ENCODE measurements at regions not wholly inside any gene's neighbourhood (a gene's known extent, or its start where the extent isn't known, plus 50 kb on each side); places are given as distances from the start of the nearest gene placed in this dataset.
A peak's percentile ranks its signal among the peaks of the same experiment; 100 is the strongest.

- DNase-seq (ENCODE audit: low read depth) = peak; percentile 19
- in situ Hi-C loops (cut with HindIII; ENCODE audit: low pct_unique_long_range_greater_than_20kb, low sequenced_read_pairs) = no loop called here
Measured at GRCh38 chr3:117927825-117928224, 1106.8 kb downstream of the IGSF11 start.

- in situ Hi-C loops (cut with HindIII; ENCODE audit: low pct_unique_long_range_greater_than_20kb, low sequenced_read_pairs) = no loop called here
- no peak for DNase-seq (ENCODE audit: low read depth)
Measured at GRCh38 chr3:117928836-117929235, 1105.8 kb downstream of the IGSF11 start.

- DNase-seq (ENCODE audit: low read depth) = no peak
Measured at GRCh38 chr3:117932441-117932840, 1102.2 kb downstream of the IGSF11 start.

GRCh38 chr3:117936159-117936558 lies 1098.5 kb downstream of the IGSF11 start:
- no peak for DNase-seq (ENCODE audit: low read depth)
- in situ Hi-C loops (cut with HindIII; ENCODE audit: low pct_unique_long_range_greater_than_20kb, low sequenced_read_pairs) = no loop called here

More at GRCh38 chr3:117932441-117932840, 1102.2 kb downstream of the IGSF11 start:
- in situ Hi-C loops (cut with HindIII; ENCODE audit: low pct_unique_long_range_greater_than_20kb, low sequenced_read_pairs) = no loop called here

GRCh38 chr3:117938974-117939373 lies 1095.7 kb downstream of the IGSF11 start:
- DNase-seq (ENCODE audit: low read depth) = no peak
- in situ Hi-C loops (cut with HindIII; ENCODE audit: low pct_unique_long_range_greater_than_20kb, low sequenced_read_pairs) = no loop called here

- DNase-seq (ENCODE audit: low read depth) = no peak
- in situ Hi-C loops (cut with HindIII; ENCODE audit: low pct_unique_long_range_greater_than_20kb, low sequenced_read_pairs) = no loop called here
Measured at GRCh38 chr3:117939425-117940027, 1095.1 kb downstream of the IGSF11 start.

GRCh38 chr3:117941015-117941414 lies 1093.6 kb downstream of the IGSF11 start:
- DNase-seq (ENCODE audit: low read depth) = no peak
- in situ Hi-C loops (cut with HindIII; ENCODE audit: low pct_unique_long_range_greater_than_20kb, low sequenced_read_pairs) = no loop called here

GRCh38 chr3:117941756-117942155 lies 1092.9 kb downstream of the IGSF11 start:
- no peak for DNase-seq (ENCODE audit: low read depth)
- in situ Hi-C loops (cut with HindIII; ENCODE audit: low pct_unique_long_range_greater_than_20kb, low sequenced_read_pairs) = no loop called here

- no peak for DNase-seq (ENCODE audit: low read depth)
- in situ Hi-C loops (cut with HindIII; ENCODE audit: low pct_unique_long_range_greater_than_20kb, low sequenced_read_pairs) = no loop called here
Measured at GRCh38 chr3:117954131-117954530, 1080.5 kb downstream of the IGSF11 start.

GRCh38 chr3:117955196-117955595 lies 1079.5 kb downstream of the IGSF11 start:
- DNase-seq (ENCODE audit: low read depth) = no peak
- in situ Hi-C loops (cut with HindIII; ENCODE audit: low pct_unique_long_range_greater_than_20kb, low sequenced_read_pairs) = no loop called here

- in situ Hi-C loops (cut with HindIII; ENCODE audit: low pct_unique_long_range_greater_than_20kb, low sequenced_read_pairs) = no loop called here
Measured at GRCh38 chr3:117958027-117958426, 1076.6 kb downstream of the IGSF11 start.

GRCh38 chr3:117962750-117963149 lies 1071.9 kb downstream of the IGSF11 start:
- in situ Hi-C loops (cut with HindIII; ENCODE audit: low pct_unique_long_range_greater_than_20kb, low sequenced_read_pairs) = no loop called here
- DNase-seq (ENCODE audit: low read depth) = no peak

More at GRCh38 chr3:117958027-117958426, 1076.6 kb downstream of the IGSF11 start:
- no peak for DNase-seq (ENCODE audit: low read depth)

- DNase-seq (ENCODE audit: low read depth) = no peak
- in situ Hi-C loops (cut with HindIII; ENCODE audit: low pct_unique_long_range_greater_than_20kb, low sequenced_read_pairs) = no loop called here
Measured at GRCh38 chr3:117963858-117964257, 1070.8 kb downstream of the IGSF11 start.

- in situ Hi-C loops (cut with HindIII; ENCODE audit: low pct_unique_long_range_greater_than_20kb, low sequenced_read_pairs) = no loop called here
- no peak for DNase-seq (ENCODE audit: low read depth)
Measured at GRCh38 chr3:117964814-117965213, 1069.8 kb downstream of the IGSF11 start.

GRCh38 chr3:117977504-117978228 lies 1057.0 kb downstream of the IGSF11 start:
- DNase-seq (ENCODE audit: low read depth) = no peak
- in situ Hi-C loops (cut with HindIII; ENCODE audit: low pct_unique_long_range_greater_than_20kb, low sequenced_read_pairs) = no loop called here

- DNase-seq (ENCODE audit: low read depth) = no peak
- in situ Hi-C loops (cut with HindIII; ENCODE audit: low pct_unique_long_range_greater_than_20kb, low sequenced_read_pairs) = no loop called here
Measured at GRCh38 chr3:117979466-117979865, 1055.2 kb downstream of the IGSF11 start.

- in situ Hi-C loops (cut with HindIII; ENCODE audit: low pct_unique_long_range_greater_than_20kb, low sequenced_read_pairs) = no loop called here
Measured at GRCh38 chr3:117987256-117987655, 1047.4 kb downstream of the IGSF11 start.

GRCh38 chr3:117989982-117990381 lies 1044.7 kb downstream of the IGSF11 start:
- DNase-seq (ENCODE audit: low read depth) = no peak
- in situ Hi-C loops (cut with HindIII; ENCODE audit: low pct_unique_long_range_greater_than_20kb, low sequenced_read_pairs) = no loop called here

More at GRCh38 chr3:117987256-117987655, 1047.4 kb downstream of the IGSF11 start:
- no peak for DNase-seq (ENCODE audit: low read depth)

- DNase-seq (ENCODE audit: low read depth) = no peak
- in situ Hi-C loops (cut with HindIII; ENCODE audit: low pct_unique_long_range_greater_than_20kb, low sequenced_read_pairs) = no loop called here
Measured at GRCh38 chr3:117990627-117991026, 1044.0 kb downstream of the IGSF11 start.
